ENCODE measurements at regions not wholly inside any gene's neighbourhood (a gene's known extent, or its start where the extent isn't known, plus 50 kb on each side); places are given as distances from the start of the nearest gene placed in this dataset.
A peak's percentile ranks its signal among the peaks of the same experiment; 100 is the strongest.
"Not testable (repeated sequence)": the region's sequence is repeated elsewhere in the genome, so short reads cannot be mapped to it uniquely, and the experiment has no call there.

- DNase-seq (ENCODE audit: low read depth), result no peak
Measured at GRCh38 chr1:194062962-194063361, 876.5 kb upstream of the B3GALT2 start.

DNA sequence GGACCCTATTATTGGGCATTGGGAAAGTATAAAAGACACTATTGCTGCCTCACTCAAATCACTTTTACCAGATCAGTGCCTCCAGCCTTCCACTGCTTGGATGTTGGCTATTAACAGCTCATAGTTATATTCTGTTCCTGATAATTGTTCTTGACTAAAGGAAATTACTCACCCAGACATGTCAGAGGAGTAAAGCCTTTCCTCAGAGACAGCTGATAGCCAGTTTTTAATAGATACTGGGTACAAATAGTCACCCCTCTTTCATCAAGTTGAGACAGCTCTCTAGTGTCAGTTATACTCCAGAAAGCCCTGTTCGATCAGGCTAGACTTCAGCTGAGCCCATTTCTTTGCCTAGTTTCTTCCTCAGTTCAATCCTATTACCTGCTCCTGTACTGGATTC lies 876.1 kb upstream of the B3GALT2 start:
- no peak for DNase-seq (ENCODE audit: low read depth)

GRCh38 chr1:194060481-194060880 lies 874.1 kb upstream of the B3GALT2 start:
- no peak for DNase-seq (ENCODE audit: low read depth)

- DNase-seq (ENCODE audit: low read depth), result not testable (repeated sequence)
Measured at GRCh38 chr1:194058268-194058667, 871.9 kb upstream of the B3GALT2 start.

- DNase-seq (ENCODE audit: low read depth), result no peak
Measured at GRCh38 chr1:194056169-194056568, 869.8 kb upstream of the B3GALT2 start.

DNA sequence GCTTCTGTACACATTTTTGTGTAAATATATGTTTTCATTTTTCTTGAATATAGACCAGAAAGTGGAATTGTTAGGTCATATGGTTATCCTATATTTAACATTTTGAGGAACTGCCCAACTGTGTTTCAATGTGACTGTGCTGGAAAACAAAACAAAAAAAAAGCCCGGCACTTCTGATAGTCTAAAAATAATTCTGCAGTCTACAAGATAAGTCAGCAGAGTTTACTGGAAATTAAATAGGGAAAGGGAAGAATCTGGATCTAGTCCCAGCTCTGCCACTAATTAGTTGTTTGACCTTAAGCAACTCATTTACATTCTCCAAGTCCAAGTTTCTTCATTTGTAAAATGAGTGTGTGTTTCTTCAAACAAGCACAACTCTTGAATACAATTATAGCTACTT lies 869.1 kb upstream of the B3GALT2 start:
- DNase-seq (ENCODE audit: low read depth), result no peak

GRCh38 chr1:194052514-194053338 lies 866.3 kb upstream of the B3GALT2 start:
- DNase-seq (ENCODE audit: low read depth), result no peak

GRCh38 chr1:194047921-194048320 lies 861.5 kb upstream of the B3GALT2 start:
- DNase-seq (ENCODE audit: low read depth), result no peak

DNA sequence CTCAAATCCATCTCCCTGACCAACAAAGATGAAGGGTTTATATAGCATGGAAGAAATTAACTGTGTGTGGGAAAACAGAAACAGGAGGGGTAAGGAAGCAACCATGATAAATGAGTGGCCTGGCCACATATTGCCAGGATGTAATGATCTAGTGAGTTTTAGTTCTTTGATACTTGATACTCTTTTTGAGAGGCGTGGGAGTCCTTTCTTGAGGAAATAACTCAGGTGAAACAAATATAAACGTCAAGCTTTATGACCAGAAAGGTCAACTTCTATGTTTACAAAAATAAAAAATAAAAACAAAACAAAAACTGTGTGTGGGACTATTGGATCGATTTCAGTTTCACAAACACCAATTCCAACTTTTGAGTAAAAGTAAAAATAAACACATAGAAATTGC lies 860.8 kb upstream of the B3GALT2 start:
- no peak for DNase-seq (ENCODE audit: low read depth)

- no peak for DNase-seq (ENCODE audit: low read depth)
Measured at GRCh38 chr1:194045416-194045815, 859.0 kb upstream of the B3GALT2 start.

DNA sequence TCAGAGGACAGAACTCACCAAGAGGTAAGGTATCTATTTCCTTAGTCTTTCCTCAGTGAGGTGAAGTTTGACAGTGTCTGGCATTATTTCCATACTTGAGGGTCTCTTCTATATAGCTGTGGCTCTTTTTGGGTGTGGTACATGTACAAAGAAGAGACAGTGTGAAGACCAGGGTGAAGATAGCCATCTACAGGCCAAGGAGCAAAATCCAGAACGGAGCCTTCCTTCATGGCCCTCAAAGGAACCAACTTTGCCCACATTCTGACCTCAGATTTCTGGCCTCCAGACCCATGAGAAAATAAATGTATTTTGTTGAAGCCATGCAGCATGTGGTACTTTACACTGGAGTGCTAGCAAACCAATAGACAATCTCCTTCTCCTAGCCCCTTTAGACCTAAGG lies 858.5 kb upstream of the B3GALT2 start:
- DNase-seq (ENCODE audit: low read depth), result no peak

DNA sequence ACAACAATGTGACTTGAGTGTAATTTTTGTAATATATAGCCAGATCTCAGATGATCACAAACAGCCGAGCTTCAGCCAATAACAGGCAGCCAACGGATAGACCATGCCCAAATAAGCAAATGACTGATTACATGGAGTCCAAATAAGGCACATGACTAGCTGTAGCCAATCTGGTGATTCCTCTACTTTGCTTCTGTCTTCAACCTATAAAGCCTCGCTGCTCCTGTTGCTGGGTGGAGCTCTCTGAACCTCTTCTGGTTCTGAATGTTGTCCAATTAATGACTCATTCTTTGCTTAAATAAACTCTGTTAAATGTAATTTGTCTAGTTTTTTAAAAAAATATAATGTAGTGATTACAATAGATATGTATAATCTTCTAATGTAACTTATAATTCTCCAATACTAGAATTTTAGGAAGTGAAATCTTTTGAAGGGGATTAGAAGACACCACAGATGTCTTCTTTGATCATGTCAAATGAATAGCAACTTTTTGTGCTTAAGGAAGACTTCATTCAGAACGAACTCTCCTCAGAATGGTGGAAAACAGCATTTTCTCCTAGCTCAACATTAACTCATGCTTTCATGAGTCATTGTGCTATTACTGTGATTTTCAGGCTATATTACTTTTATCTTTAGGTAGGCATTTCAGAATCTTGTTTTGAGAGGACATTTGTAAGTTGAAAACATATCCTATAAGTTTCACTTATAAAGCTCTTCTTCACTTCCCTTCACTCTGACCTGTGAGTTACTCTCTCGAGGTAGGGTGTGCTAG lies 857.8 kb upstream of the B3GALT2 start:
- no peak for DNase-seq (ENCODE audit: low read depth)

- DNase-seq (ENCODE audit: low read depth), result no peak
Measured at GRCh38 chr1:194042736-194043135, 856.3 kb upstream of the B3GALT2 start.

DNA sequence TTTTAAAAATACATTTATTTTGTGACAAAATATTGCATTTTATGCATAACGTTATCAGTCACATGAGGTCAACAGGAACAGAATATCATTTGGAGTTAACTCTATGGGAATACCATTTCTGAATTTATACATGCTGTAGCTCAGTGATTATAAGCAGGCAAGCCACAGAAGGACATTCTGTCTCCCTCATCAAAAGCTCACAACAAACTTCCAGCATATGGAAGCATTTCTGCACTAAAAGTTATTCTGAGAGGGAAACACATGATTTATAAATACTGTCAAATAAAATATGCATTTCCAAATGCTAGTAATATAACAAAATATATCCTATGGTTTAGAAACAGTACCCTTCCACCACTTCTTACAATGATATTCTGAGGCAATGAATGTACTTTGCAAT lies 854.1 kb upstream of the B3GALT2 start:
- no peak for DNase-seq (ENCODE audit: low read depth)

- no peak for DNase-seq (ENCODE audit: low read depth)
Measured at GRCh38 chr1:194039578-194039977, 853.2 kb upstream of the B3GALT2 start.

GRCh38 chr1:194033646-194034045 lies 847.2 kb upstream of the B3GALT2 start:
- no peak for DNase-seq (ENCODE audit: low read depth)

GRCh38 chr1:194028002-194028401 lies 841.6 kb upstream of the B3GALT2 start:
- DNase-seq (ENCODE audit: low read depth), result no peak

GRCh38 chr1:194026422-194026821 lies 840.0 kb upstream of the B3GALT2 start:
- DNase-seq (ENCODE audit: low read depth), result no peak

DNA sequence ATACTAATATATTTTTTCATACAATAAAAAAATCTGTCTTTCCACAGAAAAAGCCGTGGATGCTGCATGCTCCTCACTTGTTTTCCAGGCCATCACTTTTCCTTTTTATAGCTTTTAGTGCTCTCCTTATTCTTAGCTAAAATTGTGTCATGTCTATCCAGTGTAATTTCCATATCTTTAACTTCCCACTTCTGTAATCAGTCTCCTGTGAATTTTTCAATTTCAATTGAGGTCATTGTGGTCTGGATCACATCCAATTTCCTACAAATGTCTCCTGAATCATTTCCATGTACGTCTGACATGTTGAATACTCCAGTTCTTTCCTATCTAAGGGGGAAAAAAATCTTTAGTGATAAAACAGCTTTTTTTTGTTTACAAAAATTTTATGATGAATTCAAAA lies 838.2 kb upstream of the B3GALT2 start:
- peak; percentile 76 for DNase-seq (ENCODE audit: low read depth)

- peak; percentile 14 for DNase-seq (ENCODE audit: low read depth)
Measured at GRCh38 chr1:194014014-194014413, 827.6 kb upstream of the B3GALT2 start.

- no peak for DNase-seq (ENCODE audit: low read depth)
Measured at GRCh38 chr1:194013561-194013960, 827.1 kb upstream of the B3GALT2 start.

DNA sequence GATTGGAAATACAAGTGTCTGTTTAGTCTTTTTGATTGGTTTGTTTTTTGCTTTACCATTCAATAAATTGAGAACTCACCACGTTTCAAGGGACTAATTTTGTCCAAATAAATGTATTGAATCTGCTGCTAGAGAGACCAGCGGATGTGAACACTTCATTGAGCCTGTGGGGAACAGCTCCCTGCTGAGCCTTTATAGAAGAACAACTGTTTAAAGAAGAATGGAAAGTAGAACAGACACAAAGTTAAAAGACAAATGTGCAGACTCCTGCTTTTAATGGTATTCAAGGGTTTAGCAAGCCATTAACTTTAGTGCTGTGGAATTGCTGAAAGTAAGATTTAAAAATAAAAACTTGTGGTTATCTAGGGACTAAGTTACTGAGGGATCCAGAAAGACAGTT lies 817.7 kb upstream of the B3GALT2 start:
- no peak for DNase-seq (ENCODE audit: low read depth)

DNA sequence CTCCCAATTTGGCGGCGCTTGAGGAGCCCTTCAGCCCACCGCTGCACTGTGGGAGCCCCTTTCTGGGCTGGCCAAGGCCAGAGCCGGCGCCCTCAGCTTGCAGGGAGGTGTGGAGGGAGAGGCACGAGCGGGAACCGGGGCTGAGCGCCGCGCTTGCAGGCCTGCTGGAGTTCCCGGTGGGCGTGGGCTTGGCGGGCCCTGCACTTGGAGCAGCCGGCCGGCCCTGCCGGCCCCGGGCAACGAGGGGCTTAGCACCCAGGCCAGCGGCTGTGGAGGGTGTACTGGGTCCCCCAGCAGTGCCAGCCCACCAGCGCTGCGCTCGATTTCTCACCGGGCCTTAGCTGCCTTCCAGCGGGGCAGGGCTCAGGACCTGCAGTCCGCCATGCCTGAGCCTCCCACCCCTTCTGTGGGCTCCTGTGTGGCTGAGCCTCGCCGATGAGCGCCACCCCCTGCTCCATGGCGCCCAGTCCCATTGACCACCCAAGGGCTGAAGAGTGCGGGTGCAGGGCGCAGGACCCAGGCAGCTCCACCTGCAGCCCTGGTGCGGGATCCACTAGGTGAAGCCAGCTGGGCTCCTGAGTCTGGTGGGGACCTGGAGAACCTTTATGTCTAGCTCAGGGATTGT lies 815.4 kb upstream of the B3GALT2 start:
- not testable (repeated sequence) for DNase-seq (ENCODE audit: low read depth)
